Osteocyte (in vitro differentiated cells): ENCODE measurements at regions not wholly inside any gene's neighbourhood (a gene's known extent, or its start where the extent isn't known, plus 50 kb on each side); places are given as distances from the start of the nearest gene placed in this dataset.

ENCODE experiments used
- DNase-seq: peaks from one replicate; pipeline ENCODE4 v3.0.0; 2021; ENCODE audit warnings: mixed read lengths; ENCODE audit not compliant: unreplicated experiment; ENCODE audit errors: extremely low spot score
- H3K27ac Mint-ChIP-seq: one replicate; pipeline ENCODE4 v1.8.0; 2021; ENCODE audit warnings: mild to moderate bottlenecking, mixed read lengths; ENCODE audit not compliant: unreplicated experiment
- H3K27me3 Mint-ChIP-seq: one replicate; pipeline ENCODE4 v1.8.0; 2021; ENCODE audit warnings: mixed read lengths; ENCODE audit not compliant: unreplicated experiment
- H3K36me3 Mint-ChIP-seq: one replicate; pipeline ENCODE4 v1.8.0; 2021; ENCODE audit warnings: mixed read lengths; ENCODE audit not compliant: unreplicated experiment
- H3K4me1 Mint-ChIP-seq: one replicate; pipeline ENCODE4 v1.8.0; 2021; ENCODE audit warnings: mixed read lengths; ENCODE audit not compliant: unreplicated experiment
- H3K4me3 Mint-ChIP-seq: one replicate; pipeline ENCODE4 v1.8.0; 2021; ENCODE audit warnings: mild to moderate bottlenecking, moderate library complexity, mixed read lengths; ENCODE audit not compliant: unreplicated experiment
- H3K9me3 Mint-ChIP-seq: one replicate; pipeline ENCODE4 v1.8.0; 2021; ENCODE audit warnings: mixed read lengths; ENCODE audit not compliant: unreplicated experiment
- TF ChIP-seq, protein P1 (sequence below): fragments of 200-600 bp; sonication (generic); IDR thresholded peaks from 2 replicates; pipeline ENCODE4 v1.5.0; 2021; ENCODE audit warnings: antibody characterized with exemption, mild to moderate bottlenecking, moderate library complexity

DNA sequence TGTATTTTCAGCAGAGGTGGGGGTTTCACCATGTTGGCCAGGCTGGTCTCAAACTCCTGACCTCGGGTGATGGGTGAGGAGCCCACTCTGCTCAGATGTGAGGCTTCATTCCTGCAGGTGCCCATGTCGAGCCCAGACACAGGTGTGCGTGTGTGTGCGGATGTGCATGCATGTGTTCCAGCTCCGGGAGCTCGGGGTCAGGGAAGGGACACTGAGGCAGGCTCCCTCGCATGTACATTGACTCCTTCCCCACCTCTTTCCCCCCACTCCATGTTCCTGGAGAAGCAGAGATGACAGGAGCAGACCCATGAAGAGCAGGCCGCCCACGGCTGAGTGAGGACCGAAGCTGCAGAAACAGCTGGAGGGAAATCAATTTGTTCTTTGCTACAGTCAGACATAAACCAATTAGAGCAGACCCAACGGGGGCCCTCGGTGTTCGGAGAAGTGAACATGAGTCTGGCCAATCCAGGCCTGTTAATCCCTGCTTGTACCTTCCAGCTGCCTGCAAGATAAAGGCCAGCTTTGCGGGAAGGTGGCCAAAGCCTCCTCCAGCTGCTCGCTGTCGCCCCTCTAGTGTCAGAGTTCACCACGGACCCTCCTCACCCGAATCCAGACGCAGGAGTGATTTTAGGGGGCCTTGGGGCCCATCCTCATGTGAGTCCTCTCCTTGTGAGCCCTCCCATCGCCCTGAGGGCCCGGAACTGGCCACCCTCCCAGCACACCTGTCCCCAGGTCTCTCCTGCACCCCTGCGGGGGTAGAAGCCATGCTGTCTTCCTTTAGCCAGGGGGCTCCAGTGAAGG is 321.0 kb upstream of the RTL1 start:
- Mint-ChIP-seq H3K4me1 (peaks cover 6% of the 10 kb centered on the region), H3K27me3 (peaks cover 9% of the 10 kb centered on the region), H3K9me3 (no peaks in the 10 kb centered on the region), H3K36me3 (no peaks in the 10 kb centered on the region), H3K4me3 (no peak overlapping the region), H3K27ac (no peak overlapping the region)
- peak; percentile 82 for DNase-seq
- TF ChIP-seq, protein P1, sequence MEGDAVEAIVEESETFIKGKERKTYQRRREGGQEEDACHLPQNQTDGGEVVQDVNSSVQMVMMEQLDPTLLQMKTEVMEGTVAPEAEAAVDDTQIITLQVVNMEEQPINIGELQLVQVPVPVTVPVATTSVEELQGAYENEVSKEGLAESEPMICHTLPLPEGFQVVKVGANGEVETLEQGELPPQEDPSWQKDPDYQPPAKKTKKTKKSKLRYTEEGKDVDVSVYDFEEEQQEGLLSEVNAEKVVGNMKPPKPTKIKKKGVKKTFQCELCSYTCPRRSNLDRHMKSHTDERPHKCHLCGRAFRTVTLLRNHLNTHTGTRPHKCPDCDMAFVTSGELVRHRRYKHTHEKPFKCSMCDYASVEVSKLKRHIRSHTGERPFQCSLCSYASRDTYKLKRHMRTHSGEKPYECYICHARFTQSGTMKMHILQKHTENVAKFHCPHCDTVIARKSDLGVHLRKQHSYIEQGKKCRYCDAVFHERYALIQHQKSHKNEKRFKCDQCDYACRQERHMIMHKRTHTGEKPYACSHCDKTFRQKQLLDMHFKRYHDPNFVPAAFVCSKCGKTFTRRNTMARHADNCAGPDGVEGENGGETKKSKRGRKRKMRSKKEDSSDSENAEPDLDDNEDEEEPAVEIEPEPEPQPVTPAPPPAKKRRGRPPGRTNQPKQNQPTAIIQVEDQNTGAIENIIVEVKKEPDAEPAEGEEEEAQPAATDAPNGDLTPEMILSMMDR = no peak

DNA sequence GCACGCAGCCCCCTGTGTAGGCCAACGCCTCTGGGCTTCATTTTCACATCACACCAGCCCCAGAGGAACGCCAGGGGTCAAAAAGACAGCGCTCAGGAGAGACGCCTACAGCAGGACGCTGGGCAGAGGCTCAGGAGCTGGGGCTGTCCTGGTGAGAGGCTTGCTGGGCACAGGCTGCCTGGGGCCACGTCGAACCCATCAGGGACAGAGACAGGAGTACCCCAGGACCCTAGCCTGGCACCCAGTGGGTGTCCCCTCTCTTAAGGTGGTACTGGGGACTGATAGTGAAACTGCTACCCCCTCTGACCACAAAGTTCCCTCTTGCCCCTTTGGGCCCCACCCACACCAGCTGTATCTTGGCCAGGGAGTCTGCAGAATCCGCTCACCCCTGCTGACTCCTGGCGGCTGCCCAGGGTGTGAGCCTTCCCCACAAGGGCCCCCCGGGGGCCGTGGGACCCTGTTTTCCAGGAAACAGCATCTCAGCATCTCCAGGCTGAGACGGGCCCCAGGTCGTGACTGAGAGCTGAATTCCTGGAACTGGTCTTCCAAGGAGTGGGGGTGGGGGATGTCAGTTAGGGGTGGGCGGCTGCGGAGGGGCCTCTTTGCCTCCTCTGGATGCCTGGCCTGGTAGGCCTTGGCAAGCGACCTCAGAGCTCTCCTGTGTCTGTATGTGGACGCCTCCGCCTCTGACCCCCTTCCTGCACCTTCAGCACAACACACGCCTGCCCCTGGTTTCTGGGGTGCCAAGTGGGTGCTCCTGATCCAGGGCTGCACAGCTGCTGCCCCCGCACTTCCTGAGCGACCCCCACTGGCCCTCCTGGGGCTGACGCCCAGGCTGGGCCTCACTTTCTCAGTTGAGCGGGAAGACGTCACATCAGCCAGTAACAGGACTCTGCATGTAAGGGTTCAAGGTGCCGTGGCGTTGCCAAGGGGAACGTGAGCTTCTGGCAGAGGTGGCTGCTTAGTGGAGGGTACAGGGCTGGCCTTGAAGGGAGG is 321.9 kb upstream of the RTL1 start:
- DNase-seq = peak; percentile 82
- Mint-ChIP-seq H3K27me3 (peaks cover 5% of the 10 kb centered on the region), H3K36me3 (no peaks in the 10 kb centered on the region), H3K4me3 (no peak overlapping the region), H3K9me3 (no peaks in the 10 kb centered on the region), H3K27ac (no peak overlapping the region), H3K4me1 (peaks cover 6% of the 10 kb centered on the region)
- TF ChIP-seq, protein P1 = no peak

DNA sequence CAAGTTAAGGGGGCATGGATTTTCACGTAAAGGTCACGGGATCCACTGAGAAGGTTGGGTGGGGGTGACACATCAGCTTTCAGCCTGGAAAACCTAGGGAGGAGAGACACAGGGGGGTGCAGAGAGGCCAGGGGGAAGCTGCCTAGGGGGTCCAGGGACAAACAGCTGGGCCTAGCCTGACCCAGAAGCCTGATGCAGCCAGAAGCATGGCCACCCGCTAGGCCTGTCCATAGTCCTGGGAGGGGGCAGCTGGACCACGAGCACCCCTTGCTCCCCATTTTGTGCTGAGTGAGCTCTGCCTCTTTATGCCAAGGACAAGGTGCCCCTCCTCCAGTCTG is 322.7 kb upstream of the RTL1 start:
- H3K27ac Mint-ChIP-seq = no peak overlapping the region
- H3K27me3 Mint-ChIP-seq = peaks cover 5% of the 10 kb centered on the region
- peaks cover 6% of the 10 kb centered on the region for H3K4me1 Mint-ChIP-seq
- no peak for DNase-seq
- H3K36me3 Mint-ChIP-seq = no peaks in the 10 kb centered on the region
- no peaks in the 10 kb centered on the region for H3K9me3 Mint-ChIP-seq
- H3K4me3 Mint-ChIP-seq = no peak overlapping the region
- TF ChIP-seq, protein P1 = no peak

DNA sequence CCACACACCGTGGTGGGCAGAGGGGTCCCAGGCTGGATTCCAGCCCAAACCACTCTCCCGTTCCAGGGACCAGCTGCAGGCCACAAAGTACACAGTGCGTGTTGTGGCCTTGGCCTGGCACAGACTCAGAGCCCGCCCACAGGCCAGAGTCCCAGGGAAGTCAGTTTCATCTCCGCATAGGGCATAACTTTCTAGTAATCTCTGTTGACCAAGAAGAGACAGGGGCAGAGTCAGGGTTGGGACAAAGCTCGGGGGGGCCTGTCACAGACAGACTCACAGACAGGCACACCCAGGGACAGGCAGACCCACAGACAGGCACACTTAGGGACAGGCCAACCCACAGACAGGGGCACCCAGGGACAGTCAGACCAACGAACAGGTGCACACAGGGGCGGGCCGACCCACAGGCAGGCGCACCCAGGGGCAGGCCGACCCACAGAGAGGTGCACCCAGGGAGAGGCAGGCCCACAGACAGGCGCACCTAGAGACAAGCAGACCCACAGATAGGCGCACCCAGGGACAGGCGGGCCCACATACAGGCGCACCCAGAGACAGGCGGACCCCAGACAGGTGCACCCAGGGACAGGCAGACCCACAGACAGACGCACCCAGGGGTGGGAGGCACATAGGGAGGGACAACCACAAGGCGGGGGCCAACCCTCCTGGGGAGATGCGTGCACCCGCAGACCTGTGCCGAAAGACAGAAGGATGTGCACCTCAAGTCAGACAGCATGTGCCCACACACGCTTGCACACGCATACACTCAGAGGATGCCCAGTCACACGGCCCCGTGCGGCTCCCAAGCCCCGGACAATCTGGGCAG is 323.3 kb upstream of the RTL1 start:
- TF ChIP-seq, protein P1 = no peak
- H3K27ac Mint-ChIP-seq = no peak overlapping the region
- H3K27me3 Mint-ChIP-seq = peaks cover 5% of the 10 kb centered on the region
- no peaks in the 10 kb centered on the region for H3K36me3 Mint-ChIP-seq
- no peaks in the 10 kb centered on the region for H3K9me3 Mint-ChIP-seq
- H3K4me3 Mint-ChIP-seq = no peak overlapping the region
- H3K4me1 Mint-ChIP-seq = peaks cover 6% of the 10 kb centered on the region
- peak; percentile 84 for DNase-seq
